ENCODE measurements at regions not wholly inside any gene's neighbourhood (a gene's known extent, or its start where the extent isn't known, plus 50 kb on each side); places are given as distances from the start of the nearest gene placed in this dataset.

DNA sequence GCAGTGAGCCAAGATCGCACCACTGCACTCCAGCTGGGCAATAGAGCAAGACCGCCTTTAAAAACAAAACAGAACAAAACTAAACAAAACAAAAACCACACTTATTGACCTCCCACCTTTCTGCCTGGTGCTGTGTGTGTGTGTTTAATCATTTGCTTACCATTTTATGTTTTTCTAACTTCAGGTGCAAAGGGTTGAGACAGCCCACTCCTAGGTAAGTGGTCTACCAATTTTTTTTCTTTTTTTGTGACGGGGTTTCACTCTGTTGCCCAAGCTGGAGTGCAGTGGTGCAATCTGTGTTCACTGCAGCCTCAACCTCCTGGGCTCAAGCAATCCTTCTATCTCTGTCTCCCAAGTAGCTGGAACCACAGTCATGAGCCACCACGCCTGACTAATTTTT is 65.8 kb downstream of the SALL1 start:
- no peak overlapping the region for H3K4me2 ChIP-seq (ENCODE audit: insufficient read depth, low read length)
- ChIA-PET POLR2A (no interaction called here), CTCF (no interaction called here)
- H3K9me3 ChIP-seq (replicated peaks; ENCODE audit: control insufficient read depth, insufficient read depth, low read length) = no peaks in the 10 kb centered on the region
- TF ChIP-seq POLR2AphosphoS5 (IDR thresholded peaks at IDR 0.05; ENCODE audit: insufficient read depth, low read depth, low read length) = no peak
- TF ChIP-seq GATA2 (IDR thresholded peaks at IDR 0.05; ENCODE audit: insufficient read depth, insufficient read length, low read depth, low read length) = no peak
- TF ChIP-seq, protein P1, sequence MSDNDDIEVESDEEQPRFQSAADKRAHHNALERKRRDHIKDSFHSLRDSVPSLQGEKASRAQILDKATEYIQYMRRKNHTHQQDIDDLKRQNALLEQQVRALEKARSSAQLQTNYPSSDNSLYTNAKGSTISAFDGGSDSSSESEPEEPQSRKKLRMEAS (IDR thresholded peaks at IDR 0.05; ENCODE audit: insufficient read depth, insufficient read length) = no peak
- no peak for TF ChIP-seq MYC (IDR thresholded peaks at IDR 0.05; ENCODE audit: low read depth, low read length)
- no peak for TF ChIP-seq FOS (IDR thresholded peaks at IDR 0.05; ENCODE audit: borderline replicate concordance, insufficient read depth, low read length)
- TF ChIP-seq, protein P2, sequence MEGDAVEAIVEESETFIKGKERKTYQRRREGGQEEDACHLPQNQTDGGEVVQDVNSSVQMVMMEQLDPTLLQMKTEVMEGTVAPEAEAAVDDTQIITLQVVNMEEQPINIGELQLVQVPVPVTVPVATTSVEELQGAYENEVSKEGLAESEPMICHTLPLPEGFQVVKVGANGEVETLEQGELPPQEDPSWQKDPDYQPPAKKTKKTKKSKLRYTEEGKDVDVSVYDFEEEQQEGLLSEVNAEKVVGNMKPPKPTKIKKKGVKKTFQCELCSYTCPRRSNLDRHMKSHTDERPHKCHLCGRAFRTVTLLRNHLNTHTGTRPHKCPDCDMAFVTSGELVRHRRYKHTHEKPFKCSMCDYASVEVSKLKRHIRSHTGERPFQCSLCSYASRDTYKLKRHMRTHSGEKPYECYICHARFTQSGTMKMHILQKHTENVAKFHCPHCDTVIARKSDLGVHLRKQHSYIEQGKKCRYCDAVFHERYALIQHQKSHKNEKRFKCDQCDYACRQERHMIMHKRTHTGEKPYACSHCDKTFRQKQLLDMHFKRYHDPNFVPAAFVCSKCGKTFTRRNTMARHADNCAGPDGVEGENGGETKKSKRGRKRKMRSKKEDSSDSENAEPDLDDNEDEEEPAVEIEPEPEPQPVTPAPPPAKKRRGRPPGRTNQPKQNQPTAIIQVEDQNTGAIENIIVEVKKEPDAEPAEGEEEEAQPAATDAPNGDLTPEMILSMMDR (IDR thresholded peaks at IDR 0.05; ENCODE audit: extremely low read depth in 1 of 2, insufficient read depth in 1 of 2, low read depth in 1 of 2, low read length in 2 of 2) = no peak
- TF ChIP-seq EZH2 (IDR thresholded peaks at IDR 0.05; ENCODE audit: borderline replicate concordance, low read depth, low read length, severe bottlenecking) = no peak
- no peak for TF ChIP-seq JUN (IDR thresholded peaks at IDR 0.05; ENCODE audit: borderline replicate concordance, insufficient read depth, insufficient read length, low read depth)
- TF ChIP-seq POLR2A (IDR thresholded peaks at IDR 0.05; ENCODE audit: low read depth, low read length) = no peak
- no peaks in the 10 kb centered on the region for H3K4me1 ChIP-seq (ENCODE audit: control insufficient read depth, extremely low read depth, insufficient read depth, low read length)
- H3K27ac ChIP-seq (ENCODE audit: insufficient read depth, low read depth, low read length) = no peak overlapping the region
- H3K27me3 ChIP-seq (ENCODE audit: control insufficient read depth in 2 of 2, insufficient read depth in 2 of 2, low read length in 2 of 2) = no peaks in the 10 kb centered on the region
- no peak for FAIRE-seq
- no peak for DNase-seq (ENCODE audit: low read depth, low spot score)
- H4K20me1 ChIP-seq (replicated peaks; ENCODE audit: control insufficient read depth, extremely low read depth, insufficient read depth, low read length) = no peaks in the 10 kb centered on the region
- H3K9me1 ChIP-seq (replicated peaks; ENCODE audit: control insufficient read depth, extremely low read depth, insufficient read depth, low read length) = no peaks in the 10 kb centered on the region
- no TSS peak for BruUV-seq (replicated peaks)
- no peak overlapping the region for H3K9ac ChIP-seq (replicated peaks; ENCODE audit: extremely low read depth, insufficient read depth, low read length)
- H3K4me3 ChIP-seq (replicated peaks in 1 of 3; ENCODE audit: insufficient read depth in 1 of 3, low read depth in 1 of 3, low read length in 3 of 3) = no peak overlapping the region
- intact Hi-C loops (cut with micrococcal nuclease) (no loop called here), dilution Hi-C loops (cut with MboI; ENCODE audit: extremely low pct_ligation_motif_present, low sequenced_read_pairs) (no loop called here)
- H2AFZ ChIP-seq (ENCODE audit: low read depth, low read length) = no peak overlapping the region
- H3K79me2 ChIP-seq (ENCODE audit: control insufficient read depth, insufficient read depth, low read length) = no peaks in the 10 kb centered on the region
- H3K36me3 ChIP-seq (ENCODE audit: control insufficient read depth in 2 of 2, extremely low read depth in 1 of 2, insufficient read depth in 2 of 2, low read length in 2 of 2) = no peaks in the 10 kb centered on the region

Measured in endothelial cell of umbilical vein (primary cell).